Neural progenitor cell (in vitro differentiated cells): ENCODE measurements at regions not wholly inside any gene's neighbourhood (a gene's known extent, or its start where the extent isn't known, plus 50 kb on each side); places are given as distances from the start of the nearest gene placed in this dataset.

Source experiments
- DNase-seq: peaks from one replicate; pipeline ENCODE4 v3.0.0-alpha.2; 2016; ENCODE audit warnings: low spot score
- H2AFZ ChIP-seq: fragments of 200-600 bp; sonication (generic); replicated peaks from 2 replicates; pipeline ENCODE4 v1.6.1; 2016; ENCODE audit warnings: antibody characterized with exemption
- H3F3A ChIP-seq: fragments of 200-600 bp; sonication (generic); 2 replicates; pipeline ENCODE4 v1.6.1; 2016; ENCODE audit warnings: antibody characterized with exemption, low read depth
- H3K27ac ChIP-seq: fragments of 200-600 bp; sonication (generic); 2 replicates; pipeline ENCODE4 v1.5.1; 2016; ENCODE audit warnings: mild to moderate bottlenecking
- H3K27me3 ChIP-seq: fragments of 200-600 bp; sonication (generic); 2 replicates; pipeline ENCODE4 v1.6.1; 2016; ENCODE audit warnings: mild to moderate bottlenecking, moderate library complexity
- H3K36me3 ChIP-seq: fragments of 200-600 bp; sonication (generic); 2 replicates; pipeline ENCODE4 v1.5.1; 2016
- H3K4me1 ChIP-seq: fragments of 200-600 bp; sonication (generic); 2 replicates; pipeline ENCODE4 v1.6.1; 2016; ENCODE audit warnings: mixed run types
- H3K4me2 ChIP-seq: fragments of 200-600 bp; sonication (generic); 2 replicates; pipeline ENCODE4 v1.6.1; 2016
- H3K4me3 ChIP-seq: fragments of 200-600 bp; sonication (generic); 2 replicates; pipeline ENCODE4 v1.5.1; 2016
- H3K79me2 ChIP-seq: fragments of 200-600 bp; sonication (generic); 2 replicates; pipeline ENCODE4 v1.6.1; 2016; ENCODE audit warnings: low read depth
- H3K9ac ChIP-seq: fragments of 200-600 bp; sonication (generic); 2 replicates; pipeline ENCODE4 v1.6.1; 2016
- H3K9me3 ChIP-seq: fragments of 200-600 bp; sonication (generic); 2 replicates; pipeline ENCODE4 v1.5.1; 2016; ENCODE audit warnings: low read depth
- H4K20me1 ChIP-seq: fragments of 200-600 bp; sonication (generic); 2 replicates; pipeline ENCODE4 v1.6.1; 2016; ENCODE audit warnings: low read depth
- H3K27ac Mint-ChIP-seq: 3 replicates; pipeline ENCODE4 v1.8.0; 2021; ENCODE audit warnings: mixed read lengths
- H3K27me3 Mint-ChIP-seq: 2 replicates; pipeline ENCODE4 v1.8.0; 2022; ENCODE audit warnings: low read depth, mild to moderate bottlenecking, inconsistent platforms, moderate library complexity, mixed read lengths; ENCODE audit not compliant: insufficient read depth
- H3K36me3 Mint-ChIP-seq: 3 replicates; pipeline ENCODE4 v1.8.0; 2021; ENCODE audit warnings: mixed read lengths
- H3K4me1 Mint-ChIP-seq: 3 replicates; pipeline ENCODE4 v1.8.0; 2021; ENCODE audit warnings: mixed read lengths
- H3K4me3 Mint-ChIP-seq: 3 replicates; pipeline ENCODE4 v1.8.0; 2021; ENCODE audit warnings: mild to moderate bottlenecking, moderate library complexity, mixed read lengths
- H3K9me3 Mint-ChIP-seq: 3 replicates; pipeline ENCODE4 v1.8.0; 2020; ENCODE audit warnings: mixed read lengths
- EZH2 ChIP-seq: fragments of 200-600 bp; sonication (generic); IDR thresholded peaks from 2 replicates; pipeline ENCODE4 v1.6.1; 2017; ENCODE audit warnings: antibody characterized with exemption, mild to moderate bottlenecking, moderate library complexity
- EZH2phosphoT487 ChIP-seq: fragments of 200-600 bp; sonication (generic); IDR thresholded peaks from 2 replicates; pipeline ENCODE4 v1.6.1; 2017; ENCODE audit warnings: antibody characterized with exemption
- TF ChIP-seq, protein P1 (sequence below): fragments of 200-600 bp; sonication (generic); IDR thresholded peaks from 2 replicates; pipeline ENCODE4 v1.5.1; 2017; ENCODE audit warnings: antibody characterized with exemption, mild to moderate bottlenecking

DNA sequence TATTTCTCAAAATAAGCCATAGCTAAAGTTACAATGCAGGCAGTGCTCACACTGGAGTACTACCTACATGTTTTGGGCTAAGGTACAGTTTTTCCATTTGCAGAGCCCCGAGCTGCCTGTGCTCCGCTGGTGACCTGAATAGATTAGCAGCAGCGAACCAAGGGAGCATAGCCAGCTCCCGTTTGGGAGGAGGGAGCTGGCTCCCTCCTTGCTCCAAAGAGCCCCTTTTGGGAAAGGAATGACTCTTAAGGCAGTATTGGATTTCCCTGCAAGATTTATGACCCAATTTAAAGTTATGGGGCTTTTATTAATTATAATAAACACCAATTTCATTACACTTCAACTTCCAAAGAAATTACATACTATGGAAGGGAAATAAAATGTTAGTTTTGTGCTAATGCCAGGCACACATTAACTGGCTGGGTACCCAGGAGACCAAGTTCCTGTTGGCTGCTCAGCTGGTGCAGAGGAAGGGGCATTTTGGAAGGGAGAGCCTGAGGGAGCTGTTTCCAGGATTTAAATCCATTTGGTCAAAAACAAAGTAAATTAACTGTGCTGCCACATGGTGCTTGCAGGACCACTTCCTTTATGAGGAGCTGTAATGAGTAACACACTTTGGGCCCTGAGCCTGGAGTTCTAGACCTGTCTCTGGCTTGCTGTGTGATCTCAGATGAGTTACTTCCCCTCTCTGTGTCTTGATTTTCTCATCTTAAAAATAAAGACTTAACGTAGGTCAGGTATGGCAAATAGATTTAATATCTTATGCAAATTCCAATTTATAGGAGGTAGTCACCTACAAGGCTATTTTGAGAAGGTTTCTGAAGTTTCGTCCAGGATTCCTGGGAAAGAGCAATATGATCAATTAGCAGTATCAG, 362.1 kb upstream of the CCL2 start:
- H3K4me1 Mint-ChIP-seq: no peaks in the 10 kb centered on the region
- H3K36me3 Mint-ChIP-seq: no peaks in the 10 kb centered on the region
- peaks cover 2% of the 10 kb centered on the region for H3K27me3 Mint-ChIP-seq
- Histone ChIP-seq H3K79me2 (no peaks in the 10 kb centered on the region), H3K27ac (no peak overlapping the region), H3K9ac (no peak overlapping the region), H4K20me1 (no peaks in the 10 kb centered on the region), H3K4me1 (no peaks in the 10 kb centered on the region), H3F3A (no peaks in the 10 kb centered on the region), H2AFZ (no peak overlapping the region), H3K4me2 (no peak overlapping the region), H3K9me3 (no peaks in the 10 kb centered on the region), H3K4me3 (no peak overlapping the region), H3K36me3 (no peaks in the 10 kb centered on the region), H3K27me3 (no peaks in the 10 kb centered on the region)
- no peaks in the 10 kb centered on the region for H3K9me3 Mint-ChIP-seq
- TF ChIP-seq EZH2 (no peak), EZH2phosphoT487 (no peak)
- TF ChIP-seq, protein P1, sequence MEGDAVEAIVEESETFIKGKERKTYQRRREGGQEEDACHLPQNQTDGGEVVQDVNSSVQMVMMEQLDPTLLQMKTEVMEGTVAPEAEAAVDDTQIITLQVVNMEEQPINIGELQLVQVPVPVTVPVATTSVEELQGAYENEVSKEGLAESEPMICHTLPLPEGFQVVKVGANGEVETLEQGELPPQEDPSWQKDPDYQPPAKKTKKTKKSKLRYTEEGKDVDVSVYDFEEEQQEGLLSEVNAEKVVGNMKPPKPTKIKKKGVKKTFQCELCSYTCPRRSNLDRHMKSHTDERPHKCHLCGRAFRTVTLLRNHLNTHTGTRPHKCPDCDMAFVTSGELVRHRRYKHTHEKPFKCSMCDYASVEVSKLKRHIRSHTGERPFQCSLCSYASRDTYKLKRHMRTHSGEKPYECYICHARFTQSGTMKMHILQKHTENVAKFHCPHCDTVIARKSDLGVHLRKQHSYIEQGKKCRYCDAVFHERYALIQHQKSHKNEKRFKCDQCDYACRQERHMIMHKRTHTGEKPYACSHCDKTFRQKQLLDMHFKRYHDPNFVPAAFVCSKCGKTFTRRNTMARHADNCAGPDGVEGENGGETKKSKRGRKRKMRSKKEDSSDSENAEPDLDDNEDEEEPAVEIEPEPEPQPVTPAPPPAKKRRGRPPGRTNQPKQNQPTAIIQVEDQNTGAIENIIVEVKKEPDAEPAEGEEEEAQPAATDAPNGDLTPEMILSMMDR: no peak
- no peak overlapping the region for H3K4me3 Mint-ChIP-seq
- DNase-seq: peak; percentile 12
- no peak overlapping the region for H3K27ac Mint-ChIP-seq

DNA sequence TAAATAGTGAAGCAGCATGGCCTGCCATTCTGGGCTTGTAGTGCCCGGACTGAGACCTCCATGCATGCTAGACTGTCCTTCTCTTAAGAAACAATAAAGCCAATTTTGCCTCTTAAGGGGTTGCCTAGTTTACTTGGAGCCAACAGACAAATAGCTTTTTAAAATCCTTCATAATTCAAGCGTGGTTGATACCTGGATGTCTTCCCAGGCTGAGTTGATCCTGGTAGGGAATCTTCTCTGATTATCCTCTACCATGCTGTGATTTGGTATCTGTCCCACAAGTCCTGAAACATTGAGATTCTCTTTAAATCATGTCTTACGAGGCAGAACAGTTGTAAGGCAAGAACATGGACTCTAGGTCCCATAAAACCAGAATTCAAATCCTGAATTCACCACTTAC, 359.6 kb upstream of the CCL2 start:
- no peak overlapping the region for H3K27ac Mint-ChIP-seq
- TF ChIP-seq EZH2: no peak
- no peak for TF ChIP-seq EZH2phosphoT487
- TF ChIP-seq, protein P1: no peak

DNA sequence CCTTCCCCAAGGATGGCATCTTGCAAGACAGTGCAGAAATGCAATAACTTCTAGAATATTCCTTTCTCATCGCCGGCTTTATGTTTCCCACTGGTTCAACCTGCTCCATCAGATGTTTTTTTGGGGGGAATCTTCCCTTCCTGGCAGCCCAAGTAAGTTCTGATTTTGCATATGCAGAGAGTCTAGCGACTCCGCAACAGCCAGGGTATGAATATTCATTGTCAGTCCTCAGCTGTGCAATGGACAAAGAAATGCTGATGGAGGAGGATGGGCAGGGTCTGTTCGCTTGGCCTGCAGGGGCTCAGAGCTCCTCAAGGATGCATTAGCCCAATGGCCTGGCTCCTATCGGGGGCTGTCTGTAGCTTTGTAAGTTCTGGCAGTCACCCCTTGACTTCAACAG, 358.8 kb upstream of the CCL2 start:
- no peaks in the 10 kb centered on the region for H3K27me3 ChIP-seq
- peak overlapping the region; percentile 34 for H2AFZ ChIP-seq
- H3K27me3 Mint-ChIP-seq: peaks cover 3% of the 10 kb centered on the region
- H3K4me2 ChIP-seq: no peak overlapping the region
- TF ChIP-seq, protein P1: no peak
- TF ChIP-seq EZH2phosphoT487 (no peak), EZH2 (no peak)
- H3K9me3 ChIP-seq: no peaks in the 10 kb centered on the region
- H3K27ac Mint-ChIP-seq: no peak overlapping the region
- H3K27ac ChIP-seq: no peak overlapping the region
- no peak overlapping the region for H3K4me3 Mint-ChIP-seq
- no peaks in the 10 kb centered on the region for H3K9me3 Mint-ChIP-seq
- no peak overlapping the region for H3K9ac ChIP-seq
- no peak overlapping the region for H3K4me3 ChIP-seq
- no peaks in the 10 kb centered on the region for H3F3A ChIP-seq
- no peaks in the 10 kb centered on the region for H3K4me1 Mint-ChIP-seq
- no peaks in the 10 kb centered on the region for H3K79me2 ChIP-seq
- no peaks in the 10 kb centered on the region for H3K4me1 ChIP-seq
- no peaks in the 10 kb centered on the region for H4K20me1 ChIP-seq
- no peaks in the 10 kb centered on the region for H3K36me3 Mint-ChIP-seq
- no peaks in the 10 kb centered on the region for H3K36me3 ChIP-seq
- DNase-seq: no peak

More for the DNA sequence above, 359.6 kb upstream of the CCL2 start:
- H3K9ac ChIP-seq: no peak overlapping the region
- H3K9me3 ChIP-seq: no peaks in the 10 kb centered on the region
- Mint-ChIP-seq H3K36me3 (no peaks in the 10 kb centered on the region), H3K4me1 (no peaks in the 10 kb centered on the region), H3K4me3 (no peak overlapping the region), H3K27me3 (peaks cover 3% of the 10 kb centered on the region), H3K9me3 (no peaks in the 10 kb centered on the region)
- no peaks in the 10 kb centered on the region for H3K36me3 ChIP-seq
- H3K4me1 ChIP-seq: no peaks in the 10 kb centered on the region
- no peaks in the 10 kb centered on the region for H3F3A ChIP-seq
- no peak overlapping the region for H3K4me2 ChIP-seq
- no peak for DNase-seq
- H3K27ac ChIP-seq: no peak overlapping the region
- no peak overlapping the region for H2AFZ ChIP-seq
- H3K4me3 ChIP-seq: no peak overlapping the region
- H4K20me1 ChIP-seq: no peaks in the 10 kb centered on the region
- no peaks in the 10 kb centered on the region for H3K27me3 ChIP-seq
- H3K79me2 ChIP-seq: no peaks in the 10 kb centered on the region
